HT1080 (cell line): ENCODE measurements at regions not wholly inside any gene's neighbourhood (a gene's known extent, or its start where the extent isn't known, plus 50 kb on each side); places are given as distances from the start of the nearest gene placed in this dataset.

Source experiments
- DNase-seq: peaks from one replicate; pipeline ENCODE4 v3.0.0-alpha.2; 2015; ENCODE audit warnings: low read depth

DNA sequence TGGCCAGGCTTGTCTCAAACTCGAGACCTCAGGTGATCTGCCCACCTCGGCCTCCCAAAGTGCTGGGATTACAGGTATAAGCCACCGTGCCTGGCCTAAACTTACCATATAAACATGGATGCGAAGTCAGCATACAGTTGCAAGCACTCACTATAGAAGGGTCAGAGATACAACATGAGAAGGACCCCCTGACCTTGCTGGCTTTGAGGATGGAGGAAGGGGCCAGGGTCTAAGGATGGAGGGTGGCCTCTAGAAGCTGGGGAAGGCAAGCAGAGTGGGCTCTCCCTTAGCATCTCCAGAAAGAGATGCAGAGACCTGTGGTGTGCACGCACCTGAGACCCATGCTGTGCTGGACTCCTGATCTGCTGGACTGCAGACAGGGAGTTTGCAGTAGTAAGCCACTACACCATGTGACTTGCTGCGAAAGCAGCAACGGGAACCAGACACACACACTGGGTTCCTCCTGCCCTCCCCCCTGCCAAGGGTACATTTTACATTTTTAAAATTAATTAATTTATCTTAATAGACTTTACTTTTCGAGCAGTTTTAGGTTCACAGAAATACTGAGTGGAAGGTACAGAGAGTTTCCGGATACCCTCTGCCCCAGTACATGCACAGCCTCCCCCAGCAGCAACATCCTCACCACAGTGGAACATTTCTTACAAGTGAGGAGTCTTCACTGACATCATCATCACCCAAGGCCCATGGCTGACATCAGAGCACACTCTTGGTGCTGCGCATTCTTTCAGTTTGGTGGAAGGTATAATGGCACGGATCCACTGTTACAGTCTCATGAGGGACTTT is 170.1 kb upstream of the B3GAT1 start:
- no peak for DNase-seq

DNA sequence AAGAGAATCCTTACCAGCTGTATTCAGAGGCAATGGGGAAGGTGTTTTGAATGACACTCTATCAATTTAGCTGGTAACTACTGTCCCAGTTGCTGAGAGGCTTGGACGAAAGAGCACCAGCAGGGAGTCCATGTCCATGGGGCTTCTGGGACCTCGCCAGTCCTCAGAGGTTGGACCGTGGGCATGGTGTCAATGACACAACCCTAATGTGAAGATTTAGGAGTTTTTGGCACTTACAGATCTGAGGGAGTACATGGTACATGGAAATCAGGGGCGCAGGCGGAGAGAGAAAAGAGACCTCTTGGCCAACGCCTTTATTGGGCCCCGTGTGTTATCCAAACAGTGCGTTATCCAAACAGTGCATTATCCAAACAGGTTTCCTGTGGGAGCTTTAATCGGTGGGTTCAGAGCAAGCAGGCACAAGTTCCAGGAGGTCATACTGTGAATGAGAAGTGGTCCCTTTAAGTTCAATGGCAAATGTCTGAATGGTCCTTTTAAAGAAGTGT is 169.1 kb upstream of the B3GAT1 start:
- no peak for DNase-seq

DNA sequence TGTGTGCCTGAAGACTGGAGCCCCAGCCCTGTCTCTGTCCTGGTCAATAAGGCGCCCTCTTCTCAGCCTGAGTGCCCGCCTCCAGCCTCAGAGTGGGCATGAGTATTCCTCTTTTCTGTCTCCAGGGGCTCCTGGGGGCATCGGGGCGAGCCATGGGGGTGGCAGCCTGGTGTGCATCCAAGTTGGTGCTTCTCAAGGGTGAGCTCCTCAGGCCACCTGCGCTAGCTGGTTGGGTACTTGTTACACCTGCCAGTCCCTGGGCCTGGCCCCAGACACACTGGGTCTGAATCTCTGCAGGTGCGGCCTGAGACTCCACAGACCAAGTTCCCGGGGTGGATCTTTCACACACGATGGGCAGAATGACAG is 168.6 kb upstream of the B3GAT1 start:
- no peak for DNase-seq

DNA sequence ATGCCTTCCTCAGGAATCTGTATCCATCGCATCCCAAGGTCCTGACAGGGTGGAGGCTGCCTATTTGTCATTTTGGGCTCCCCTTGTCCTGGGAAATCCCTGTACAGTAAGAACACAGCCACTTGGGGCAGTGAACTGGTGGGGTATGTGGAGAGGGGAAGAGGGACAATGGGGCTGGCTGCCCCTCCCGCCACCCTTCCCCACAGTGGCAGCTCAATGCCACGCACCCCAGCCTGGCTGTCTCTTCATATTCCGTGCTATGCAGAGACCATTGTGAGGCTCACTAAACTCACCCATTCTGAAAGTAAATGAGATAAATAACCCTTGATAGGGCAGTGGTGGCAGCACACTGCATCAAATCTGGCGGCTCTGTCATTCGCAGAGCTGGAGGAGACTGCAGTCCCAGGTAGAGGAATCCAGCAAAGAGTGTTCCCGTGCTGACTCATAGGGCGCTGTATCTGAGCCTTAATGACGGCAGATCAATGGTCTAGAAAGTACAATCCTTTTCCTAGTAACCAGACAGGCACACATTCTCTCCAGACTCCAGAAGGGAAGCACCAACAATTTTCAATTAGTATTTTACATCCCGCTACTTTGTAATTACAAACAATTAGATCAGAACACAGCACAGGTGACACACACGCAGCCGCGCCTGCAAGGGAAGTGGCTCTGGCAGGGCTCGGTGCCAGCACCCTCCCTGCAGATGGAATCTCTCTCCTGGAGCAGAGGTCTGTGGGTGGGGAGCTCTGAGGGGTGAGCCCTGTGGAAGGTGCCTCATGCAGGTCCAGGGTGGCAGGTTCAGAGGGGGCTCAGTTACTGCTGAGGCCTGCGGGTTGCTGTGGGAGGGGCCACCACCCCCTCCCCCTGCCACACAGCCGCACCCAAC is 167.9 kb upstream of the B3GAT1 start:
- DNase-seq, result no peak

DNA sequence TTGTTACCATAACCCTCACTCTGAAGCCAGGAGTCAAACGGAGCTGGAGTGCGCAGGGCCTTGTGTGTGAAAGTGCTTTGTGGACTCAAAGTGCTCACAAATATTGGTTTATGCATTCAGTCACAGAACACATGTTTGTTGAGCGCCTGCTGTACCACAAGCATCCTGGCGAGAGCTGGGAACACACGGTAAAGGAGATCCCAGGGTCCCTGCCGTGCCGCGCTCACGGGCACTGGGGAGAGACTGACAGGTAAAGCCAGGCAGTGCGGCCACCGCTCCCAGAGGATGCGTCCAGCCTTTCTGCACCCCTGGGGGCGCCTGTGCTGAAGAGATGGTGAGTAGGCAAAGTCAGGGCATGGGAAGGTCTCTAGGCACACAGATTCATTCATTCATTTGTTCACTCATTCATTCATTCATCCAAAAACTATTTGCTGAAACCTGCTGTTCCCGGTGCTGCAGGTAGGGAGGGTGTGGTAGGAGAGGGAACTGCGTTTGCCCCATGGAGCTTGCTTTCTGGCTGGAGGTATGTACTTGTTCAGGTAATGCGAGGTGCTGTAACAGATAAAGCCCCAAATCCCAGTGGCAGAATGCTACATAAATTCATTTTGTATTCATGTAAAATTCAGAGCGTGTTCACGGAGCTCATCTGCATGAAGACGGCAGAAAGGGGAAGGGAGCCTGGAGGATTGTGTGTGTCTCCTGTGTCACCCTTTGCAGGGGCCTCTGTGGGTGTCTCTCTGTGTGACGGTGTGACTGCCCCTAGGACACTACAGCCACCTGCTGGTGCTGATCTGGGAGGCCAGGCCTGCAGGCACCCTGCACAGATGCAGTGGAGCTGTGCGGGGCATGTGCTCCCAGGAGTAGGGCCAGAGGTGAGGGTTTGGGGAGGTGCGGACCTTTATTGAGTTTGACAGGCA is 167.0 kb upstream of the B3GAT1 start:
- no peak for DNase-seq

DNA sequence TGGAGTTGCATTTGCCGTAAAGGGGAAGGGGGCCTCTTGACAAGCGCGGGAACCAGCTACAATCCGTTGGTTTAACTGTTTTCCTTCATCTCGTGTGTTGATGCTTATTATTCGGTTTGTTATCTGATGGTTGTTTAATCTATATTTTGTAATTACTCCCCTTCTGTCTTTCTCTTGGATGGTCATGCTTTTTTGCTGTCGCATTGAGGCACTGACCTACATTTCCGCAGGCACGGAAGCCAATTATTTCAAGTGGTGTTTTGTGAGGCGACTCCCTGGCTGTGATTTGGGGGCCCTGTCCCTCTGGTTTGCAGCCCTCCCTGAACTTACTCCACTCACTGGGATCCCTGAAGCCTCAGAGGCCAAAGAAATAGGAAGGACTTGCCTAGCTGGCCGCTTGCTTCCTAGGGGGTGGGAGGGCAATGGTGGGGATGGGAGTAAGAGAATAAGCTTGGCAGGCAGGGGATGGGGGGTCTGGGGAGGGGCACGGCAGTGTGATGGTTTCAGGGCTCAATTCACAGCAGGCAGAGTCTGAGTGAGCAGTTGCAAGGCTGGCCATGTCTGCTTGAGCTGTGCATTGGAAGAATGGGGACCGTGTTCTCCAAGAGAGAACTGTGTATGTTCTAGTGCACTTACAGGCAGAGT is 165.8 kb upstream of the B3GAT1 start:
- no peak for DNase-seq

DNA sequence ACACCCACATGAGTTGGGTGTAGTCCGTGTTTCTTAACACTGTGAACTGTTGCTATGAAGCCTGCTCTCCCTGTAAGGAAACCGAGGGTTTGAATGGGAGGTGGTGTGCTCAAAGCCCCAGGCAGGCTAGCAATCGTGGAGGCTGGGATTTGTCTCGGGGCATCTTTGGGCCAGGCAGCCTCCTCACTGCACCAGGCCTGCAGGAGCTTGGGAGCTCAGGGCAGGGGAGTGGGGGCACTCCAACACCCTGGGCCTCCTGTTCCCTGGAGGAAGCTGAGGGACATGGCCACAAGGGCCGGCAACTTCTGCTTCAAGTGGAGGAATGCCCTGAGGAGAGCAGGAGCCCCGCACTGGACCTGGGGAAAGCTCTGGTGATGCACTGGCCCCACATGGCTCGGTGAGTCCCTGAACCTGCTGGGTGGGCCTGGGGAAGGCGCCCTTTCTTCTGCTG is 164.7 kb upstream of the B3GAT1 start:
- DNase-seq, result no peak

DNA sequence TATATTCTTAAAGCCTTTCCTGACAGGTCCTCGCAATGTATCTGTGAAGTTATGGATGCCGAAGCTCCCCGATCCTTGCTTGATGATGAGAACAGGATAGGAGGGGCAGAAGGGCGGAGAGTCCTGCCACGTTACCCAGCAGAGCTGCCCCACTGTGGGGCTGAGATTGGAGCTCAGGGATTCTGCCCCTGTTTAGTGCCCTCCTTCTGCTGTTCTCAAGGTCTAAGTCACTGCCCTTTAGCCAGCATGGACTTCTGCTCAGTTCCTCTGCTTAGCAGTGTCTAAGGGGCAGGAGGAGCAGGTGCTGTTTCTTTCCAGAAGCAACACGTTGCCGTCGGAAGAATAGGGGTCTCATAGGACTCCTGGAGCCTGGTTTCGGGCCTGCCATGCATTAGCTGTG is 164.2 kb upstream of the B3GAT1 start:
- no peak for DNase-seq

DNA sequence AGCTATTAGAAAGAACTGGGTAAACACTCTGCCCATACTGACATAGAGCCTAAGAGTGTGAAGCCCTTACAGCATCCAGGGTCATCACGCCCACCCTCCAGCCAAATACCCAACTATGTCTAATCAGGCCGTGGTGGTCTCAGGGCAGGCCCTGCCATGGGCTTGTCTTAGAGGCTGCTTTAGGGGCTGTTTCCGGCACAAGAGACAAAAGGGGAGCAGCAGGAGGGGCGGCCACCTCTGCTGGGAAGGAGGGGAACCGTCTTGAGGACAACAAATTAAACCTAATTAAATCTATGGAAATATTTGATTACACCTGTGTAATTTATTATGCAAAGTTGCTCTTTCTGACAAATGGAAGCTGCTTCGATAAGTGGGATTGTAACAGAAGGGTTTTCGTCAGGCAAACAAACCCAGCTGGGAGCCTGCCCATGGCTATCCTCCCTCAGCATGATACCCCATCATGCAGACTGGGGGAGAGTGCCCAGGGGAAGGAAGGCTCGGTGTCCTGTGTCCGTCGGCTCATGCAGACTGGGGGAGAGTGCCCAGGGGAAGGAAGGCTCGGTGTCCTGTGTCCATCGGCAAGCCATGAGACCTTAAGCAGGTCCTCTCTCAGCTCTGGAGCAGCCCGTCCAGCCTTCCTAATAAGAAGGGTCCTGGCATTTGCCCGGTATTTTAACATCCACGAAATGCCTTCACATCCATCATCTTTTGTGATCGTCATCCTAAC is 163.6 kb upstream of the B3GAT1 start:
- no peak for DNase-seq

DNA sequence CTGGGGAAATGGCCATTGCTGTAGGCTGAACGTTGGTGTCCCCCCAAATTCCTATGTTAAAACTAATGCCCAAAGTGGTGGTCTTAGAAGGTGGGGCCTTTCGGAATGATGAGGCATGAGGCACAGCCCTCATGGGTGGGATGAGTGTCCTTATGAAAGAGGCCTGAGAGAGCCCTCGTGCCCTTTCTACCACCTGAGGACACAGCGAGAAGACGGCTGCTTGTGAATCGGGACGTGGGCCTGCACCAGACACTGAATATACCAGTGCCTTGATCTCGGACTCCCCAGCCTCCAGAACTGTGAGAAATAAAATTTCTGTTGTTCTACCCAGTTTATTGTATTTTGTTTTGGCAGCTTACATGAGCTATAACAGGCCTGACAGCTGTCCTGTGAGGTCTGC is 162.9 kb upstream of the B3GAT1 start:
- no peak for DNase-seq

DNA sequence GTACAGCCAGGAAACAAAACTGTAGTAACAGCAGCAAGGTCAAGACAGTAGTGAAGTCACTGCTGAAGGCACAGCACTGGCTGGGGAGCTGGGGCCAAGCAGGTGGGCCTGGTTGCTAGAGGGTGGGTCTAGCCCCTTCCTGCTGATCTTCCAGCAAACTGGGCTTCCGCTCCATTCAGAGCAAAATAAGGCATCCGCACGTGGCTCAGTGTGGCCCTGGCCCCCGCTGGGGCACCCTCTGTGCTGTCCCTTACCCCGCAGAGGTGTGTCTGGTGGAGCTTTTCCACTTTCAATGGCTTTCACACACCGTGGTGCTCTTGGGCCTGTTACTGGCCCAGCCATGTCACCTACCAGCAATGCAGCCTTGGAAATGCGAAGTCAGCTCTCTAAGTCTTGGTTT is 162.4 kb upstream of the B3GAT1 start:
- no peak for DNase-seq

DNA sequence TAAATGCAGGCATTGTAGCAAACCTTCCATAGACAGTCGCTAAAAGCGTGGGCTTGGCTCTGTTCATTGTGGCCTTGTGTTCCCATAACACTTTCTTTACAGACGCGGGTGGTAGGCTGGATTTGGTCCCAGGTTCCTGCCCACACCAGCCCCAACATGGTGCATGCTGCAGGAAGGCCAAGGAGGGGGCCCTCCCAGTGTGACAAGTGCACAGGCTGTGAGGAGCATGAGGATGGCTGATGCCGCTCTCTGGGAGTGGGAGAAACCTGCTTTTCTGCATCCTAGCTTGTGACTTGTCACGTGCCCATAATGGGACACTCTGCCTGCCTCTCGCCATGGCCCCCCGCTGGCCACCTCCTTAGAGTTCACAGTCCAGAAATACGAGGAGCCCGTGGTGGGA is 161.8 kb upstream of the B3GAT1 start:
- no peak for DNase-seq

DNA sequence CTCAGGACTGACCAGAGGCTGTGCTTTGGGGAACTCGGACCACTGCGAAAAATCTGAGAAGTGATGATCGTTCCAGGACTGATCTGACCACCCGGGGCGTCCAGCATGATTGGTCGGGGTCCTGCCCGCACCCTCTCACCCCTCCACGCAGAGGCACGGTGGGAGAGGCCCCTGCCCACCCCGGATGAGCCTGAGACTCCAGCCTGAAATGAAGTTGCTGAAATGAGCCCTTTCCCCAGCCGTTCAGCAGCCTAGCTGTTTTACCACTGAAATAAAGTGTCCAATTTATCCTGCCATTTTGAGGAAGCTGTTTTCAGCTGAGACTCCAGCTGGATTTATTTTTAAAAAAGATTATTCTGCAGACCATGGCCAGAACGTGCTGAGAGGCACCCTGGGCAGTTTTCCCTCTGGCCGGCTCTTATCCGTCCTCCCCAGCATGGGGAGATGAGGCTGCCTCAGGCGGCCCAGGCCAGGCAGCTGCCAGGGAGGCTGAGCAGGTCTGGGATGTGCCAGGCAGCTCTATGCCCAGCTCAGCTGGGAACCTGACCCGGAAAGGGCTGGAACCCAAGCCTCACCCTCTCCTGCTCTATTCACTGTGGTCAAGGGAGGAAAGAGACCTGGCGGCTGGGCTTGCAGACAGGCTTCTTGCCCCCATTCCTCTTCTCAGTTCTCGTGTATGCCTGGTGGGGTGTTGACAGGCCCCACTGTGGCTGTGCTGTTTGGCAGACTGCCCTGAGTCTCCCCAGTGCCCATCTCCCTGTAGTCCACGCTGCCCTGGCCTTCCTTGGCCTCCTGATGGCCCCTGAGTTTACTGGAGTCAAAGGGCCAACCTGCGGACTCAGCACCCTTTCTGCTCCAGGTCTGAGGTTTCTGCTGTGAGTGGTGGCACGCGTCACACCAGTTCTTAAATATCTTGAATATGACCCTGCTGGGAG is 161.0 kb upstream of the B3GAT1 start:
- DNase-seq, result no peak

DNA sequence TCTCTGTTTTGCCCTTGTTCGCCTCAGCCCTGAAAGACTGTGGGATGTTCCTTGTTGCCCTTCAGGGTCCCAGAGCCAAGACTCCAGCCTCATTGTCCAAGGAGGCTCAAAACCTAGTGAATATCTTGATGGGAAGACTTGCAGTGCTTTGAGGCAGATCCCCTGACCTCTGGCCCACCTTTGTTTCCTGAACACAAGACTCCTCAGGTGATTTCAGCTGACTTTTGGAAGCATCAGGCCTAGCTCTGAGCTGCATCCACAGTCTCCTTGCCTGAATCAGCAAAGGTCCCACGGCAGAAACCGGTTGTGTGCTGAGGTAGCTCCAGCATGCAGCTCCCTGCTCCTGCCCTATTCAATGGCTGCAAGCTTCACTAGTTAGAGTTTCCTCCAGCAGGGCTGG is 159.3 kb upstream of the B3GAT1 start:
- DNase-seq, result no peak

DNA sequence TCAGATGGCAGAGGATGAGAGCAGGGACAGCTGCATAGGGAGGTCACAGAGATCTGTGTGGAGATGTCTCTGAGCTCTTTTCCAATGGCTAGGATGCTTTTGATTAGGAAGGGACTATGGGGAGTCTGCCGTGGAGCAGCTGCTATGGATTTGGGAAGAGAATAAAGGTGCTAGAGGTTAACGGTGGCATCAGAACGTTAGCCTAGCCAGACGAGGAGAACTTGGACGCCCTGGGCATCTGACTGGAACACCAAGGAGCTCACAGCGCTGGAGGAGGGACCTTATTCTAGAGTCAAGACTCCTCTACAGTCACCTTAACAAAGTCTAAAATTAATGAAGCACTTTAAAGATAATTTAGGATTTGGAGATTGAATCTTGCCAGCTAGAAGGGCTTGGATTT is 157.2 kb upstream of the B3GAT1 start:
- DNase-seq, result no peak

DNA sequence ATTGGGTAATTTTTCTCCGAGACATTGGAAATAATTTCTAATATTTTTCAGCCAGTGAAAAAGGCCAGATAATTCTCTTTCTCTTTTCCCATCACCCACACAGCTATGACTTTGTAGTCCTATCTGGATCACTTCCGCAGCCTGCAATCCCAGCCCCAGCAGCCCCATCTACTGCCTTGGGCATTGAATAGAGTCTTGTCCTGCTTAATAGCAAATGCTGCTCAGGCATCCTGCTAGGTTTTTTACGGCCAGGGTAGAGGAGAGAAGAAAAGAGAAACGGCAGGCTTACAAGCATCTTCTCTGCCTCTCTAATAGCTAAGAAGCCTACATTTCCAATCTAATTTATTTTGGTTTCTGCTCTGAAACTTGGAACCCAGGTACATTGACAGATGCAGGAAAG is 154.3 kb upstream of the B3GAT1 start:
- DNase-seq, result no peak

DNA sequence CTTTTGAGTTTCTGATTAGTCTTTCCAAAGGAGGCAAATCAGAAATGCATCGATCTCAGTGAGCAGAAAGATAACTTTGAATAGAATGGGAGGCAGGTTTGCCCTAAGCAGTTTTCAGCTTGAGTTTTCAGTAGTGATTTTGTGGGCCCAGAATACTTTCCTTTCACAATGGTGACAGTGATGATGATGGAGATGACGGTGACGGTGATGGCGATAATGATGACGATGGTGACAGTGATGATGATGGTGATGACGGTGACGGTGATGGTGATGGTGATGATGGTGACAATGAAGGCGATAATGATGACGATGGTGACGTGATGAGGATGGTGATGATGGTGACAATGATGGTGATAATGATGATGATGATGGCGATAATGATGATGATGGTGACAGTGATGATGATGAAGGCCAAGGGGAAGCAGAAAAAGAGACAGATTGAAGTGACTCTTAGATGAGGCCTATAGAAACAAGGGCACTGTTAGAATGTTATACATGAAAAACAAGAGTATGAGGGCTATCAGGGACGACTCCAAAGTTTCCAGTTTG is 153.4 kb upstream of the B3GAT1 start:
- DNase-seq, result no peak

DNA sequence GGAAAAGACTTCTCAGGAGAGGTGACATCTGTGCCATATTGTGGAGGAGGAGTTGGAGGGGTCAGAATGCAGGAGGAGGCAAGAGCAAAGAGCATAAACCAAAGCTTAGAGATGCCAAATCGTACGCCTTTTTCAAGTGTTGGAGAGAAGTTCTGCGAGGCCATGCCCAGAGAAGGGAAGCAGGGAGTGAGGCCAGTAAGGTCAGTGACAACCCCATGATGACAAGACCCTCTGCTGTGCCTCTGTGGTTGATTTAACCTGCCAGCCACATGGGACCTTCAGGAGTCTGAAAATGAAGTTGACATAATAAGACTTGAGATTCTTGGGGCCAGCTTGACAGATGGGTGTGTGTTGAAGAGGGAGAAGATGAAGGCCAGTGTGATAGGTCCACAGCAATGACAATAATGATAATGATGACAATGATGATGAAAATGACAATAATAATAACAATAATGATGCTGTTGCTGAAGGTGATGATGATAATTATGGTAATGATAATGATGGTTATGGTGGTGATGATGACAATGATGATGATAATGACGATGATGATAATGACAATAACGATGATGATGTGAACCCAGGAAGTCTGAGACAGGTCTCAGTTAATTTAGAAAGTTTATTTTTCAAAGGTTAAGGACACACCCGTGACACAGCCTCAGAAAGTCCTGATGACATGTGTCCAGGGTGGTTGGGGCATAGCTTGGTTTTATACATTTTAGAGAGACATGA is 152.6 kb upstream of the B3GAT1 start:
- no peak for DNase-seq
